GM18870 (cell line): ENCODE measurements at regions not wholly inside any gene's neighbourhood (a gene's known extent, or its start where the extent isn't known, plus 50 kb on each side); places are given as distances from the start of the nearest gene placed in this dataset.

ENCODE experiments used
- ATAC-seq: cut with Tn5 transposase; IDR thresholded peaks from one replicate; pipeline ENCODE4 v1.9.1; 2021; ENCODE audit warnings: moderate library complexity; ENCODE audit not compliant: unreplicated experiment

DNA sequence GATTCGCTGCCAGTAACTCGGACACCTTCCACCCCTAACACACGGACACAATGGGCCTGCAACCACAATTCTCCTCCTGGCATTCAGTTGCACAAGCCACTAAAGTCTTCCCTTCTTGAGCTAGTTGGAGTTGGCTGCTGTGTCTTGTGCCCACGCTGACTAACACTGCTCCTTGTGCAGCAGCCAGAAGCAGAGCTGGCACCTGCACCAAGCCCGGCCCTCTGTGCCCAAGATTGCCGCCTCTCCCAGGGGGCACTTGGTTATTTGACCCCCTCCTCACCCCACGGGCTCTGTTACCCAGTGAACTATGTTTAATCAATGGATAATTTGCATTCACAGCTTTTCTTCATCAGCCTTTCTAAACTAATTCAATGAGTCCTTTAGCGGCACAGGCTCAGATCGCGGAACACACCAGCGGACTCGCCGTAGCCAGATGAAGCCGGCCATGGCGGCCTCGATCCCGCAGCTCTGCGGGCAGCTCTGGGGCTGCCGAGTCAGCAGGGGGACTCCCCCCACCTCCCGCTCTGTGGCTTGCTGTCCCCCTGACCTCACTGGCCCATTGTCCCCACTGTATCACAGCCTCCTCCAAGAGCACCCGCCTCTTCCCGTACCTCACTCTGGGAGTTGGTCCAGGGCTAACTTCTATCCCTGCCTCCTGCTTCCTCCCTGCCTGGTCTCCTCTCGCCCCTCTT is 94.8 kb upstream of the AFDN start:
- no peak for ATAC-seq

DNA sequence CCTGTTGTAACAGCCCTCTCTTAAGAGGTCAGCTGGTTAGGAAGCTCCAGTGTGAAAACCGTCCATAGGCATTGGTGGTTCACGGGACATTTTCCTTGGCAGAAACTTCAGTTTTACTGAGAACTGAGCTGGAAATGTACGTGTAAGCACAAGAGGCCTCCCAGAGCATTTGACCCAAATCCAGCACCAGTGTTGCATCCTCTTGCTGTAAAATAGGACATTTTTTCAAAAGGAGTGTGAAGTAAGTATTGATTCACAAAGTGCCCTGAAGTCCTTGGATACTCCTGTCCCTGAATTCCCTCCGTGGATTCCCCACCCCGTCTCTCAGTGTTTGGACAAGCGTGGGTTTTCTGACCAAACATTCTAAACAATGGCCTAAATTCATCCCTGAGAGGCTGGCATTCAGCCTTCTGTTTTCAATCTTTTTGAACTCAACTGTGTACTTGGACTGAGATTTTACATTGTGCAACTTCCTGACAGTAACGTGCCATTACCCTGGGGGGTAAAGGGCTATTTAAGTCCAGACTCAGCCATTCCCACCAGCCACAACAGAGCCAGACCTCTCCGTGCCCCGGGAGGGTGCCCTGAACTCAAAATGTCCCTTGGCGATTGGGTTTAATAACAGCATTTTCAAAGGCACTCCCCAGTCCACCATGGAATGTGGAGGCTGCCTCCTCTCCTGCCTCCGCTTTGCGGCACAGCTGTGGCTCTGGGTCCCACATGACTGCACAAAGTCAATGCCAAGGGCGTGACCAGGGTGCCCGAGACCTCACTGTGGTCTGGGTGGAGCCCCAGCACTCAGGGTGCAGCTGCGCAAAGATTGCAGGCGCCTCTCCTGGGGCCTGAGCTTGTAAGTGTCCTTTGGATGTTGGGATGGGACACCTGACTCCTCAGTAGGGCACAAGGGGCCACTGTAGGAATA is 92.7 kb upstream of the AFDN start:
- no peak for ATAC-seq

DNA sequence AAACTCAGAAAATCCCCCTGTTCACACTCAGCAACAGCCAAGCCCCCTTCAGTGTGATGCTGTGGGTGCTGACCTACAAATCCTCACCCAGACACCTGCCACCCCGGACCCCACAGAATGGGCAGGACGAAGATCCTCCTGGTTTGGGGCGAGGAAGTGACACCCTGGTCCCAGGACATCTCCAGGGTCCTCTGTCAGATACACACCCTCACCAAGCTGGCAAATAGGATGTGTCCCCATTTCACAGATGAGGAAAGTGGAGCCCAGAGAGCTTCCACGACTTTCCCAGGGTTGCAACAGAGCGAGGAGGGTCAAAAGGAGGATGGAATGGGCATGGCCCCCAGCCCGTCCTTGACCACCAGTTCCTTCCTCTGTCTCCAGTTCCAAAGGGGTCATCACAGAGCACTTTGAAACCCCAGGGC is 92.0 kb upstream of the AFDN start:
- no peak for ATAC-seq

- no peak for ATAC-seq
Measured at GRCh38 chr6:167735084-167735950, 91.4 kb upstream of the AFDN start.

- no peak for ATAC-seq
Measured at GRCh38 chr6:167735951-167736288, 90.8 kb upstream of the AFDN start.

DNA sequence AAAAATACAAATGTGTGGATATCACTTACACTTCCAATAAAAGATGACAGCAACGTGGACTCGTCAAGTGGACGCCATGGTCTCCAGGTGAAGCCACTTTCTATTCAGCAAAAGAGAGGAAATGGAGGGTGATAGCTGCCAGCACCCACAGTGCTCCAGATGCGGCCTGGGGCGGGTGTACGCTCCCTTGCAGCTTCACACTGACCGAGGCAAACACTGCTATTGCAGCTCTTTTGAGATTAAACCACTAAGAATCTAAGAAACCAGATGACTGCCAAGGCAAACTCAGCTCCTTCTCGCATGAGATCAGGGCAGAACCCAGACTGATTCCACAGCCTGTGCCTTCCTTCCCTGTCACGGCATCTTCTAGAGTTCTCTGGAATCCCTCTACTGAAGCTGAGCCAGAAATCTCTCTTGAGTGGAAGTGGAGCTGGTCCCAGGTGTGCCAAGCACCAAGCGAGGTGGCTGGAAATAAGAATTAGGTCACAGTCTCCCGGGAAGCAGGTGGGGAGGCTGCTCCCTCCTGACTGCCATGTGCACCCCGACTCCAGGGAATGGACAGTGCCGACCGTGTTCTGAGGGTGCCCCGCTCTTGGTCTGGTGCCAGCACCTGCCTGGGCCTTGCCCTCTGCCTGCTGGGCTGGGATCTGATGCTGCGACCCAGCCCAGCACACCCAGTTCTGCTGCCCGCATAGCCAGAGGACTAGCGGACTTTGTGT is 90.1 kb upstream of the AFDN start:
- no peak for ATAC-seq

DNA sequence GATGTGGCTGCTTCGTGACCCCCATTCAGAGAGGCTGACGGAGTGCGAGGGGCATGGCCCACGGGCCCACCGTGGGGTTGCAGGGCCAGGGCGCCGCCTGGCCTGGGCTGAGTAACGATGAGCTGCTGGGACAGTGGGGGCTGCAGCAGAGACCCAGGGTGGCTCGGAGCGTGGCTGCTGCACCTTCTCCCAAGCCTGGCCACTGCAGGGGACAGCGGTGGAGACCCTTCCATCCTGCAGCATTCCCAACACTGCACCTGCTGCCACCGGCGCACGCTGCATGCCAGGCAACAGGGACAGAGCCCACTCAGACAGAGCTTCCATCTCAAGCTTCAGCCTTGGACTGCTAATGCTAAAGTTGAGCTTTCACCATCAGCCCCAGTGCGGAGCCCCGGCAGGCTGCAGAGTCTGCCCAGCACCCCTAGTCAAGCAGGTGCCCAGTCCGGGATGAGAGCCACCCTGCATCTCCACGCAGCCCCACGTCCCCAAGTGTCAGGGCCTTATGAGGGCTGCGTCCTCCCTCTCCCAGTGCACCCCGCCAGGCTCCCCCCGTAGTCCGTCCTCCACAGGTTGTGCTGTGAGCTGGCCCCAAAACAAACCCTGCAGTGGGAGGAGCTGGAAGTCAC is 89.4 kb upstream of the AFDN start:
- no peak for ATAC-seq

DNA sequence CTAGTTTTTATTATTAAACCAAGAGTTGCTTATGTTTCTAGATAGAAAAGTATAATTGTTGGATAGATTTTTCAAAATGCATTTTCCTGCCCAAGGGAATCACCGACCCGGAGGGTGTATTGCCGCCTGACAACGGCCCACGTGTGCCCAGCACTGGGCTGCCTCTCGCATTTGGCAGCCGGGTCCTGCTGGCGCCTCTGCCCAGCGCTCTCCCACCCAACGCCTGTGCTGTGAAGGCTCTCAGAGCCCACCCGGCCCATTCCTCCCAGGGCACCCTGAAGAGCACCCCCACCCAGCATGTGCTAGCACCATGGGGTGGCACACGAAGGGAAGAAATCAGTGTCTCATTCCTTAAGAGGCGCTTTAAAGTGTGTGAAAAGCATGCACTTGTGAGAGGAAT is 88.3 kb upstream of the AFDN start:
- ATAC-seq, result no peak

- no peak for ATAC-seq
Measured at GRCh38 chr6:167739721-167740475, 86.8 kb upstream of the AFDN start.

GRCh38 chr6:167742719-167743303 is 83.9 kb upstream of the AFDN start:
- ATAC-seq, result no peak

- no peak for ATAC-seq
Measured at GRCh38 chr6:167744681-167745669, 81.7 kb upstream of the AFDN start.

- no peak for ATAC-seq
Measured at GRCh38 chr6:167745670-167746389, 80.9 kb upstream of the AFDN start.

GRCh38 chr6:167746390-167746907 is 80.3 kb upstream of the AFDN start:
- ATAC-seq, result no peak

- no peak for ATAC-seq
Measured at GRCh38 chr6:167746975-167747374, 79.7 kb upstream of the AFDN start.

DNA sequence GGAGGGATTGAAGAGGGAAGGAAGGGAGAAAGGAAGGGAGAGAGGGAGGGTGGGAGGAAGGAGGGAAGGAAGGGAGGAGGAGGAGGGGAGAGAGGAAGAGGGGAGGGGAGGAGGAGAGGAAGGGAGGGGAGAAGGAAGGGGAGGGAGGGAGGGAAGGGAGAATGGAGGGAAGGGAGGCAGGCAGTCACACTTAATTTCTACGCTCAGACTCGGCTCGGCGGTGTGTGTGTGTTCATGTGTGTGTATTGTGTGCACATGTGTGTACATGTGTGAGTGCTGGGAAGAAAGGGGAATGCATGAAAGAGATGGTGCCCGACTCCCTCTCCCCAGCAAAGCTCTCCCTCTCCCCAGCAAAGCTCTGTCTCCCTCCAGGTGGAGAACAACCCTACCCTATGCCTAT is 79.1 kb upstream of the AFDN start:
- no peak for ATAC-seq

GRCh38 chr6:167748046-167748445 is 78.7 kb upstream of the AFDN start:
- ATAC-seq, result no peak
